ENCODE measurements at regions not wholly inside any gene's neighbourhood (a gene's known extent, or its start where the extent isn't known, plus 50 kb on each side); places are given as distances from the start of the nearest gene placed in this dataset.

- TF ChIP-seq MAX (IDR thresholded peaks at IDR 0.05; ENCODE audit: insufficient read depth, insufficient read length) (no peak), CTCF (IDR thresholded peaks at IDR 0.05; ENCODE audit: extremely low read depth in 1 of 2, insufficient read depth in 1 of 2, low read depth in 1 of 2, low read length in 2 of 2) (no peak), POLR2AphosphoS5 (IDR thresholded peaks at IDR 0.05; ENCODE audit: insufficient read depth, low read depth, low read length) (no peak), EZH2 (IDR thresholded peaks at IDR 0.05; ENCODE audit: borderline replicate concordance, low read depth, low read length, severe bottlenecking) (no peak), GATA2 (IDR thresholded peaks at IDR 0.05; ENCODE audit: insufficient read depth, insufficient read length, low read depth, low read length) (no peak), POLR2A (IDR thresholded peaks at IDR 0.05; ENCODE audit: low read depth, low read length) (no peak), MYC (IDR thresholded peaks at IDR 0.05; ENCODE audit: low read depth, low read length) (no peak)
Measured at GRCh38 chr5:135184646-135185045, 150.6 kb upstream of the PITX1 start.
